DMS53 treated with DMSO at 0.1 percent for 48 hours (cell line): ENCODE measurements at regions not wholly inside any gene's neighbourhood (a gene's known extent, or its start where the extent isn't known, plus 50 kb on each side); places are given as distances from the start of the nearest gene placed in this dataset.
"Not testable (repeated sequence)": the region's sequence is repeated elsewhere in the genome, so short reads cannot be mapped to it uniquely, and the experiment has no call there.

Source experiments
- DNase-seq: peaks from one replicate; lab custom pipeline; 2025; ENCODE audit not compliant: unreplicated experiment; lab: John Stamatoyannopoulos, UW

DNA sequence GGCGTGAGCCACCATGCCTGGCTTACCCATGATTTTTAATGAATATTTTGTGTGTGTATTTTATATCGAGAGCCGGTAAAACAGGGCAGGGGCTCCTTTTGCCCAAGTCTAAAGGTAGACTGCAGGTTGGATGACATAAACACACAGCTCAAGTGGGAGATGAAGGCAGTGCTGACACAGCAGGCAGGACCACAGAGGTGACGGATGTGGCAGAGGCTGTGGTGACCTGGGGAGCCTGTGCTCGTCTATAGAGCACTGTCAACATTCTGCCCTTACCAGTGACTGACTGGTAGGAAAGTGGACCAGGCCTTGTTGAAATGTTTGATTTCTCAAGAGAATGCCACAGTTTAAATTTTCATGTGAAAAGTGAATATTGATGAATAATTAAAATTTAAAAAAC lies 137.5 kb downstream of the ZFP64 start:
- no peak for DNase-seq

GRCh38 chr20:52049001-52049731 lies 142.4 kb downstream of the ZFP64 start:
- DNase-seq = no peak

- DNase-seq = no peak
Observed at GRCh38 chr20:52047811-52048764, 143.5 kb downstream of the ZFP64 start.

DNA sequence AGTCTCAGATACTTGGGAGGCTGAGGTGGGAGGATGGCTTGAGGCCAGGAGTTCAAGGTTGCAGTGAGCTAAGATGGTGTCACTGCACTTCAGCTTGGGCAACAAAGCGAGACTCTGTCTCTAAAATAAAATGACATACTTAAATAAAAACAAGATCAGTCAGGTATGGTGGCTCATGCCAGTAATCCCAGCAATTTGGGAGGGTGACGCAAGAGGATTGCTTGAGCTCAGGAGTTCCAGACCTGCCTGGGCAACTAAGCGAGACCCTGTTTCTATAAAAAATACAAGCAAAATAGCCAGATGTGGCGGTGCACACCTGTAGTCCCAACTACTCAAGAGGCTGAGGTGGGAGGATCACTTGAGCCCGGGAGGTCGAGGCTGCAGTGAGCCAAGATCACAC lies 149.6 kb downstream of the ZFP64 start:
- no peak for DNase-seq

DNA sequence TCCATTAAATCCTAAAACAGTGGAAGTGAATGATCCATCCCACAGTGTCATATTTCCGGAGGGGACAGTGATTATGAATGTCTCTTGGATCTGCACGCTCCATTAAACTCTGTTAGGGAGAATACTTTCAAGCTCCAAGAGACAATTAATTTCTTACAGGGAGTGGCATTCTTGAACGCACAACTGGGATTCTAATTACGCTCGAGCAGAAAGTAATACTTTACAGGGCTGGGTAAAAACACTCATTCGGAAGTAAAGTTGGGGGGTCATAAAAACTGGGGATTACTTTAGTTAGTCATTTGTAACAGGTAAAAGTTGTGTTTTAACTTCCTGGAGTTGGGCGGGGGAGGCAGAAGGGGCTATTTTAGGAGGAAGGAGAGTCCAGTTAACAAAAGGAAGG lies 151.8 kb downstream of the ZFP64 start:
- DNase-seq = no peak

DNA sequence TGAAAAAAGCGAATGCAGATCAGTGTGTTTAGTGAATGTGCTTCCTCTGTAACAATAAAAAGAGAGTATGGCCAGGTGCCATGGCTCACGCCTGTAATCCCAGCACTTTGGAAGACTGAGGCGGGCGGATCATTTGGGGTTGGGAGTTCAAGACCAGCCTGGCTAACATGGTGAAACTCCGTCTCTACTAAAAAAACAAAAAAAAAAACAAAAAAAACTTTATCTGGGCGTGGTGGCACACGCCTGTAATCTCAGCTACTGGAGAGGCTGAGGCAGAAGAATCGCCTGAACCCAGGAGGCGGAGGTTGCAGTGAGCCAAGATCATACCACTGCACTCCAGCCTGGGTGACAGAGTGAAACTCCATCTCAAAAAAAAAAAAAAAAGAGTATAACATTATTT lies 152.9 kb downstream of the ZFP64 start:
- DNase-seq = not testable (repeated sequence)

- no peak for DNase-seq
Observed at GRCh38 chr20:52037370-52037769, 154.2 kb downstream of the ZFP64 start.

GRCh38 chr20:52035977-52036376 lies 155.6 kb downstream of the ZFP64 start:
- no peak for DNase-seq

DNA sequence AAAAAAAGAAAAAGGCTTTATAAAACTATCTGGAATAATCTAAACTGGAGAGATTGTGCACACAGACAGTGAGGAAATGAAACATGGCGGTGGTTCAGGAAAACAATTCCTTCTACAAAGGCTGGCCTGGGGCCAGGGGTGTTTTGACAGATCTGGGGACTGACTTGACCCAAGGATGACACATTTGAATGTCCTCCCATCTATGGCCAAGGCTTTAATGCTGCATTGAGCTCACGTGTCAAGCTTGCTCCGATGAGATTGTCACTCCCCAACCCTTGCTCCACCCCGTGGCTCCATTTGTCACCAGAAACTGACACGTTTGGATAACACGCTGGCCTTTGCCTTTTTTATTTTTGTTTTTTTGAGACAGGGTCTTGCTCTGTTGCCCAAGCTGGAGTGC lies 156.1 kb downstream of the ZFP64 start:
- no peak for DNase-seq

GRCh38 chr20:52034581-52034980 lies 157.0 kb downstream of the ZFP64 start:
- no peak for DNase-seq

DNA sequence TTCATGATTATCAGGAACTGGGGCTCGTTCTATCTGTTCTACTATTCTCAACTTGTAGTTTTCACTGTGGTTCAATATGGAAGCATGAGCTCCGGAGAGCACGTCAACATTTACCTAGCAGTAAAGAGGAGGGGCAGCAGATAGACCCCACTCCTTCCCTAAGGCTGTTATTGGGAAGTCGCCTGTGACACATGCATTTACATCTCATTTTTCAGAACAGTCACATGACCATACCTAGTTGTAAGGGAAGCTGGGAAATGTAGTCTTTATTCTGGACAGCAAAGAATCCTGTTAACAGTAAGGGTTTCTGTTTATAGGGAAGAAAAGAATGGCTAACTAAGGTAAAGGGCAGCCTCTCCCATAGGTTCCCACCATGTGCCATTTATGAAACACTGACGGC lies 158.3 kb downstream of the ZFP64 start:
- DNase-seq = no peak

GRCh38 chr20:52032304-52032683 lies 159.3 kb downstream of the ZFP64 start:
- DNase-seq = not testable (repeated sequence)

GRCh38 chr20:52031563-52032303 lies 159.8 kb downstream of the ZFP64 start:
- DNase-seq = no peak

DNA sequence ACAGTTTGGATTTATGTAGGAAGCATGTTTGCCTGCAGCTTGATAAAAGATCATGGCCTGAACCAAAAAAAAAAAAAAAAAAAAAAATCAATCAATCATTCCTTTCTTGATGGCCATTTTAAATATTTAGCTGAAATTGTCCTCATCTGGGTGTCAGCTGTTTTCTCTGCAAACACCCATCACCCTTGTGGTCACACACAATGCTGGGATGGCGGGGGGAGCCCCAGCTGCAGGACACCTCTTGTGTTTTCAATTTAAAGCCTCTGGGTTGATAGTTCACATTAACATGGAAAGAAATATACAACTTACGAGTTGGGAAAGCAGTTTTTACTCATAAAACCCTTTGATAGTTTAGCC lies 160.4 kb downstream of the ZFP64 start:
- no peak for DNase-seq

DNA sequence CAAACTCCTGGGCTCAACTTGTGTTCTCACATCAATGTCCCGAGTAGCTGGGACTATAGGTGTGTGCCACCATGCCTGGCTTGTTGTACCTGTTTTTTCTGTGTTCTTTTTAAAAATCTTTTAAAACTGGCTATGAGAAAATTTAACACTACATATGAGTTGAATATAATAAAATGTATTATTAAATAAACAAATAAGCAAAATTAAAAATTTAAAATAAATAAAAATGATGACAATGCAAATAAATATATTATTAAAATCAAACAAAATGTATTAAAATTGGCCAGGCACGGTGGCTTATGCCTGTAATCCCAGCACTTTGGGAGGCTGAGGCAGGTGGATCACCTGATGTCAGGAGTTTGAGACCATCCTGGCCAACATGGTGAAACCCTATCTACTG lies 162.4 kb downstream of the ZFP64 start:
- not testable (repeated sequence) for DNase-seq

GRCh38 chr20:52025938-52026337 lies 165.6 kb downstream of the ZFP64 start:
- no peak for DNase-seq

DNA sequence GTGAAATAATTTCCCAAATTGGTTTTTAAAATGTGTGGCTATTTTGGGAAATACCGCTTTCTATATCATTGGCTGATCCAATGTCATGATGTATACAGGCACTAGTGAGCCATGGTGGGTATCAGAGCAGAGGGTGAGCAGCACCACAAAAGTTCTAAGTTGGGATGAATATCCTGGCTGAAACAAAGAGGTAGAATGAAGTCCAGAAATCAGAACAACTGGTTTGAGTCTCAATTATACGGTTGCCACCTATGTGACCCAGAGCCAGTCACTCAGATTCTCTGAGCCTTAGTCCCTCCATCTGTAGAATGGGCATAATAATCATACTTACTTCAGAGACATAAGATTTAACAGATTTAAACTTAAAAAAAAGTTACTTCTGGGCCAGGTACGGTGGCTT lies 172.3 kb downstream of the ZFP64 start:
- no peak for DNase-seq

- no peak for DNase-seq
Observed at GRCh38 chr20:52017669-52018317, 173.8 kb downstream of the ZFP64 start.

DNA sequence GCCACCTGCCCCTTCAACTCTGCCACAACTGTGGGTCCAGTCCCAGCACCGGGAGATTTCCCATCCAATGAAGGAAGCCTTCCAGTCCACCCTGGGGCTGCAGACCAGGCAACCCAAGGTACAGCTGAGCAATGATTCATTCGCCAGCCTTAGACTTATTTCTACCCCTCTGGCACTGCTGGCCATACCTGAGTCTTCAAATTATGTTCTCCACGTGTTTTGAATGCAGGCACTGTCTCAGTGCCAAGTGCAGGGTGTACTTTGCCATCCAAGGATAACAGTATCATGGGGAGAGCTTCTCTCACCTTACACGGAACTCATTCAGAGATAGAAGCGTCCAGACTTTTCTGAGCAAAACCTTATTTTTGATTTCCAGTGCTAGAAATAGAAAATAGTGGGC lies 175.6 kb downstream of the ZFP64 start:
- no peak for DNase-seq

- no peak for DNase-seq
Observed at GRCh38 chr20:52015155-52015554, 176.4 kb downstream of the ZFP64 start.

DNA sequence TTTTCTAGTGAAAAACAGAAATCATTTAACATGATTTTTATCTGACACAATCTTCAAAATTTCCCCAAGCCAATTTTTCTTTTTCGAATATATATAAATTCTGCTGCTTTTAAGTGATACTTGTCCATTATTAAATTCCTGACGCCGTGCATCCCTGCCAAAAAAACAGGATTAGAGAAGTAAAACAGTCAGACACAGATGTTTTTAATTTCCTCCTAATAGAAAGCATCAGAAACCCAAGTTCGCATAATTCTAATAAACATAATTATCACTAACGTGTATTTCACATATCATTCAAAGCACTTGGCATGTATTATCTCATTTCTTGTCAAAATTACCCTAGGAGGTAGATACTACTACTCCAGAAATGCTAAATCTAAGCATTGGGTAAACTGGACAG lies 179.5 kb downstream of the ZFP64 start:
- no peak for DNase-seq
